OCI-LY1 (cell line): ENCODE measurements at regions not wholly inside any gene's neighbourhood (a gene's known extent, or its start where the extent isn't known, plus 50 kb on each side); places are given as distances from the start of the nearest gene placed in this dataset.

Experiments
- EZH2 ChIP-seq: fragments of 200-600 bp; sonication (generic), shearing (Covaris generic); IDR thresholded peaks from 2 replicates; pipeline ENCODE4 v1.8.0; 2017; ENCODE audit warnings: borderline replicate concordance, mixed run types, mild to moderate bottlenecking, antibody characterized with exemption, low read length, moderate library complexity, mixed read lengths
- TF ChIP-seq, protein P1 (sequence below): fragments of 200-600 bp; sonication (generic), shearing (Covaris generic); IDR thresholded peaks from 2 replicates; pipeline ENCODE4 v1.5.1; 2017; ENCODE audit warnings: mild to moderate bottlenecking, antibody characterized with exemption, low read length, moderate library complexity, mixed read lengths

- TF ChIP-seq, protein P1, sequence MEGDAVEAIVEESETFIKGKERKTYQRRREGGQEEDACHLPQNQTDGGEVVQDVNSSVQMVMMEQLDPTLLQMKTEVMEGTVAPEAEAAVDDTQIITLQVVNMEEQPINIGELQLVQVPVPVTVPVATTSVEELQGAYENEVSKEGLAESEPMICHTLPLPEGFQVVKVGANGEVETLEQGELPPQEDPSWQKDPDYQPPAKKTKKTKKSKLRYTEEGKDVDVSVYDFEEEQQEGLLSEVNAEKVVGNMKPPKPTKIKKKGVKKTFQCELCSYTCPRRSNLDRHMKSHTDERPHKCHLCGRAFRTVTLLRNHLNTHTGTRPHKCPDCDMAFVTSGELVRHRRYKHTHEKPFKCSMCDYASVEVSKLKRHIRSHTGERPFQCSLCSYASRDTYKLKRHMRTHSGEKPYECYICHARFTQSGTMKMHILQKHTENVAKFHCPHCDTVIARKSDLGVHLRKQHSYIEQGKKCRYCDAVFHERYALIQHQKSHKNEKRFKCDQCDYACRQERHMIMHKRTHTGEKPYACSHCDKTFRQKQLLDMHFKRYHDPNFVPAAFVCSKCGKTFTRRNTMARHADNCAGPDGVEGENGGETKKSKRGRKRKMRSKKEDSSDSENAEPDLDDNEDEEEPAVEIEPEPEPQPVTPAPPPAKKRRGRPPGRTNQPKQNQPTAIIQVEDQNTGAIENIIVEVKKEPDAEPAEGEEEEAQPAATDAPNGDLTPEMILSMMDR = no peak
- no peak for TF ChIP-seq EZH2
Measured at GRCh38 chr7:42700406-42701327, 211.2 kb downstream of the C7orf25 start.
